GM18517 (cell line): ENCODE measurements at regions not wholly inside any gene's neighbourhood (a gene's known extent, or its start where the extent isn't known, plus 50 kb on each side); places are given as distances from the start of the nearest gene placed in this dataset.

ENCODE experiments used
- ATAC-seq: cut with Tn5 transposase; IDR thresholded peaks from one replicate; pipeline ENCODE4 v1.9.1; 2021; ENCODE audit warnings: mild to moderate bottlenecking, moderate library complexity; ENCODE audit not compliant: unreplicated experiment

- ATAC-seq = no peak
Observed at GRCh38 chr6:134744301-134744700, 205.6 kb downstream of the ALDH8A1 start.

- ATAC-seq = no peak
Observed at GRCh38 chr6:134741200-134741536, 208.7 kb downstream of the ALDH8A1 start.

GRCh38 chr6:134740473-134741199 lies 209.3 kb downstream of the ALDH8A1 start:
- no peak for ATAC-seq

GRCh38 chr6:134740027-134740373 lies 209.9 kb downstream of the ALDH8A1 start:
- ATAC-seq = no peak

- no peak for ATAC-seq
Observed at GRCh38 chr6:134739299-134740026, 210.4 kb downstream of the ALDH8A1 start.

GRCh38 chr6:134738211-134738885 lies 211.6 kb downstream of the ALDH8A1 start:
- no peak for ATAC-seq

GRCh38 chr6:134735461-134735860 lies 214.4 kb downstream of the ALDH8A1 start:
- ATAC-seq = no peak

GRCh38 chr6:134734312-134734869 lies 215.5 kb downstream of the ALDH8A1 start:
- no peak for ATAC-seq

GRCh38 chr6:134733801-134734200 lies 216.1 kb downstream of the ALDH8A1 start:
- no peak for ATAC-seq

GRCh38 chr6:134732763-134733162 lies 217.1 kb downstream of the ALDH8A1 start:
- ATAC-seq = no peak

GRCh38 chr6:134731615-134732014 lies 218.3 kb downstream of the ALDH8A1 start:
- ATAC-seq = no peak

GRCh38 chr6:134730013-134730412 lies 219.9 kb downstream of the ALDH8A1 start:
- no peak for ATAC-seq

- ATAC-seq = no peak
Observed at GRCh38 chr6:134729561-134729960, 220.3 kb downstream of the ALDH8A1 start.

- ATAC-seq = no peak
Observed at GRCh38 chr6:134727081-134727480, 222.8 kb downstream of the ALDH8A1 start.

GRCh38 chr6:134725590-134725989 lies 224.3 kb downstream of the ALDH8A1 start:
- ATAC-seq = no peak

GRCh38 chr6:134724771-134725340 lies 225.0 kb downstream of the ALDH8A1 start:
- no peak for ATAC-seq

GRCh38 chr6:134723081-134723871 lies 226.6 kb downstream of the ALDH8A1 start:
- no peak for ATAC-seq

GRCh38 chr6:134722200-134722870 lies 227.6 kb downstream of the ALDH8A1 start:
- no peak for ATAC-seq

- ATAC-seq = no peak
Observed at GRCh38 chr6:134721060-134721405, 228.9 kb downstream of the ALDH8A1 start.
